HG02759 (cell line): ENCODE measurements at regions not wholly inside any gene's neighbourhood (a gene's known extent, or its start where the extent isn't known, plus 50 kb on each side); places are given as distances from the start of the nearest gene placed in this dataset.
"Not testable (repeated sequence)": the region's sequence is repeated elsewhere in the genome, so short reads cannot be mapped to it uniquely, and the experiment has no call there.

ENCODE experiments used
- ATAC-seq: cut with Tn5 transposase; IDR thresholded peaks from one replicate; pipeline ENCODE4 v1.9.1; 2021; ENCODE audit warnings: mild to moderate bottlenecking, moderate library complexity; ENCODE audit not compliant: unreplicated experiment

DNA sequence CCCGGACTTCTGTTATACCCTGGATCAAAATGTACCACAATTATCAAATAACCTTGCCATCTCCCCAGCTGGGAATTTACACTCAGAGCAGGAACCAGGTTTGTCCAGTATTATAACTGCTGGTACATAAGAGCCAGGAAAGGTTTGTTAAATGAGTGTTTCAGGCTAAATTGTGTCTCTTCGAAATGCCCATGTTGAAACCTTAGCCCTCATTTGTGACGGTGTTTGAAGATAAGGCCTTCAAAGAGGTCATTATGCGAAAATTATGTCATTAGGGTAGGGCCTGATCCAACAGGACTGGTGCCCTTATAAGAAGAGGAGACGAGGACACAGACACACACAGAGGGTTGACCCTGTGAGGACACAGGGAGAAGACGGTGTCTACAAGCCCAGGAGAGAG lies 73.5 kb upstream of the DHRSX start:
- ATAC-seq = no peak

DNA sequence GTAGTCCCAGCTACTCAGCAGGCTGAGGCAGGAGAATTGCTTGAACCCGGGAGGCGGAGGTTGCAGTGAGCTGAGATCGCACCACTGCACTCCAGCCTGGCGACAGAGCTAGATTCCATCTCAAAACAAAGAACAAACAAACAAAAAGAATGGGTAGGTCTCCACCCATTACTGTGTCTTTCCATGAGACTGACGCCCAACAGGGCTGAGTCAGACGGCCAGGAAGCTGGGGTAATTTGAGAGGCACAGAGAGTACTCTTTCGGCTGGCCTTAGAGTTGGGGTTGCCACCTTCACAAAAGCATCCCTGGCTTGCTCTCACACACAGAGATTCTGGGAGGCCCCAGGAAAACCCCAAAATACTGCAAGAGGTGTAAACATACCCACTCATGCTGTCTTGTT lies 72.0 kb upstream of the DHRSX start:
- ATAC-seq = no peak

DNA sequence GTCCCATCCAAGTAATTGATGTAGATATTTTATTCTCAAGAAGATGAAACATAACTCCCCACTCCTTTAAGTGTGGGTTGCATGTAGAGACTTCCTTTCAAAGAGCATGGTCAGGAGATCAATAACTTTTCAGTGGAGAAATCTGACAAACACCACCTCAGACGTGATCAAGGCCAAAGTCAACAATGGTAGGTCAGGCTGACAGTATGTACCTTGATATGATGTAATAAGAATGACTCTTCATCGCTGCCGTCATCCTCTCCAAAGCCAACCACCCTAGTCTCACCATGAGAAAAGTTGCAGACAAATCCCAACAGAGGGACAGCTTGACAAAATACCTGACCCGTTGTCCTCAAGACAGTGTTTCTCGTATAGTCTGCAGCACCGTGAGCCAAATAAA lies 67.3 kb upstream of the DHRSX start:
- ATAC-seq = no peak

DNA sequence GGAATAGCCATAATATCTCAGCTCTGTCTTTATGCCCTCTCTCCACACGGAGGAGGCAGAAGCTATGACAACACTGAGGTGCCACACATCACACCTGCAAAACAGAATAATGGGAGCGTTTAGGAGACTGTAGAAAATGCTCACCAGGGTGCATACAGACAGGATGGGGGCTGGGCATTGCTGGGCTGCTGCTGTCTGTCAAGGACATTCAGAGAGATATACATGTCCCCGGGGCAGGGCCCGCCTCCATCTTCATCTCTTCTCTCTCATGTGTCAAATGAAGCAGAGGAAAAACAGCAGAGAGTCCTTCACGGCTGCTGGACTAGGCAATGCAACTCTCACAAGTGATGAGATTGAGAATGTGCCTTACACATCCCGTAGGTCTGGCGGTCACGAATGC lies 65.3 kb upstream of the DHRSX start:
- no peak for ATAC-seq

DNA sequence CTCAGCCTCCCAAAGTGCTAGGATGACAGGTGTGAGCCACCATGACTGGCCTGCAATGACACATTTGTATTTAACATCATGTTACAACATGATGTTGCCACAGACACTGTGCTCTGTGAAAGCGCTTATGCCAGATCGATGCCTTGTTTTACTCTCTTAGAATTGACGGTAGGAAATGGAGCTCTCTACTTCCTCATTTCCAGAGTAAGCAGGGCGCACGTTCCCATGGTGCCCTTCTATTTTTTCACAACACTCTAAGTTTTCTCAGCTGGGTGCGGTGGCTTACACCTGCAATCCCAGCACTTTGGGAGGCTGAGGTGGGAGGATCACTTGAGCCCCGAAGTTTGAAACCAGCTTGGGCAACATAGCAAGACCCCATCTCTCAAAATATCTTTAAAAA lies 60.7 kb upstream of the DHRSX start:
- no peak for ATAC-seq

DNA sequence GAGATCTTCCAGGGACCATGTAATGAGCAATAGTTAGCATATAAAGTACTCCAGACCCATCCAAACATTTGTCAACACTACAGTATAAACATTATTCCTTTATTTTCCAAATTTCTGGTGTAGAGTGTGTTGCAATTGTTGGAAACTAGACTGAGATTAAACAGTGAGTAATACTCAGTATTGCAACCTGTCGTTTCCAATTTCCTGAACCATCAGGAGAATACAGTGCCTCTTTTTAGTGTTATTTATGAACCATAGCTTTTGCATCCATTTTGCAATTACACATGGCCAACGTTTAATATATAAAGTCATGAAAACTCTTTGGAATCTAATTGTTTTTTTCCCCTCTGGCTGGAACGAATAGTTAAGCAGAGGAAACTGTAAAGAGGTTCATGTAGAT lies 58.3 kb upstream of the DHRSX start:
- ATAC-seq = no peak

DNA sequence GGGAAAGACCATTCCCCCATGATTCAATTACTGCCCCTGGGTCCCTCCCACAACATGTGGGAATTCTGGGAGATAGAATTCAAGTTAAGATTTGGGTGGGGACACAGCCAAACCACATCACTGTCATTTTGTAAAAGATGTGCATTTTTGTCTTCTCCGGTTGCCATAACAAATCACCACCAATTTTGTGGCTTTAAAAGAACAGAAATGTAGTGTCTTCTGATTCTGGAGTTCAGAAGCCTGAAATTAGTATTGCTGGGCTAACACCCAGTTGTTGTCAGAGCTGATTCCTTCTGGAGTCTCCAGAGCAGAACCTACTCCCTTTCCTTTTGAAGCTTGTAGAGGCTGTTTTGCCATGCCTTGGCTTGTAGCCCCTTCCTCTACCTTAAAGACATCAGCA lies 54.1 kb upstream of the DHRSX start:
- ATAC-seq = no peak

DNA sequence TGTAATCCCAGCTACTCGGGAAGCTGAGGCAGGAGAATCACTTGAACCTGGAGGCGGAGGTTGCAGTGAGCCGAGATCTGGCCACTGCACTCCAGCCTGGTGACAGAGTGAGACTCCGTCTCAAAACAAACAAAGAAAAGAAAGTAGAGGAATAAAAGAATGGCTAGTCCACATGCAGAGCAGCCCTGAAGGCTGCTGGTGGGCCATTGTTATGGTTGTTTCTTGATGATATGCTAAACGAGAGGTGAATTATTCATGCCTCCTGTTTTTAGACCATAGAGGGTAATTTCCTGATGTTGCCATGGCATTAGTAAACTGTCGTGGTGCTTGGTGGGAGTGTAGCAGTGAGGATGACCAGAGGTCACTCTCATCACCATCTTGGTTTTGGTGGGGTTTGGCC lies 53.3 kb upstream of the DHRSX start:
- not testable (repeated sequence) for ATAC-seq

DNA sequence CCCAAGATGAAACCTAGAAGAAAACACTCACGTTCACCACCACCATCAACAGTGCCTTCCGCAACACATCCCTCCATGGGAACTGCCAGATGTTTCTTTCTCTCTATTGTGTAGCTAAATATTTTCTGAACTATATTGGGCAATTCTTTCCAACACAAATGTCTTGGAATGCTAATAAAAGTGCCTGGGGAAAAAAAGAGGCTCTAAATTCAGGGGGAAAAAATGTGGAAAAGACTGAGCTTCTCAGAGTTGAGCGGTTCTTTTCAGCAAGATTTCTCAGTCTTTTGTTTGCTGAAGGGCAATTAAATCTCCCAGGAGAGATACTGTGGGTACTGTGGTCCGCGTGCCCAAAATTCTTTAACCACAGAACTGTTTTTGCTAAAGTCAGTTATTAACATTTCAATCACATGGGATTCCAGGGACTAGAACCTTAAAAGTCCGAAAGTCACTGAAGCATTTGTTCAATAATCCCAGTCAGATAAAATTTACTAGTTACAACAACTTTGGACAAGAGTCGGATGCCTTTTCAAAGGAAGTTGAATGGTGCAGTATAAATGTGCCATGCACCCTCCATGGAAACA lies 51.9 kb upstream of the DHRSX start:
- no peak for ATAC-seq

DNA sequence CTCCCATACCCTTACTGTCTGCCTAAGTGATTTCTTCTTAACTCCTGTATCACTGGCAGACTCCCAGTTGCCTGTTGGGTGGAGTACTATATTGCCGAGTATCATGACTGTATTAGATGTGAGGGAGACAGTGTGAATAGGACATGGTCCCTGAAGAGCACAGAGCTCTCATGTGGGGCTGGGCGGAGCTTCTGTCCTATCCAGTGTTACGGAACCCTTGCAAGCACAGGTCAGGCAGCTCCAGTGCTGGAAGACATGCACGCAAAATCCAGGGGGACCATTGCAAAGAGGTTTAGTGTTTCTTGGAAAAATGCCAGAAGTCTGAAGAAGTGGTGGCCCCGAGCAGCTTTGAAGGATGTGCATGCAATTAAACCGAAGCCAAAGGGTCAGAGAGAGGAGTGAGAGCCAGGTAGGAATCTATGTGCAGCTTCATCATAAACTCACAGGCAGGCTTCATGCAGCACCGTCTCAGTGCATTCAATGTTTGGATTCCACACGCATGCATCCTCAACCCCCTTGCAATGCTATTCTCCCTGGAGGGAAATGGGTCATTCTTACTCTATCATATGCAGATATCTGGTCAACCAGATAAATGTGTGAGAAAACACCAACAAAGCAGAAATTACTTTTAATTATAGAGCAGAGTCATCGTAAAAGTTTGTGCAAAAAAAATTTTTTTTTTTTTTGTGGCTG lies 49.7 kb upstream of the DHRSX start:
- no peak for ATAC-seq
